ENCODE measurements at regions not wholly inside any gene's neighbourhood (a gene's known extent, or its start where the extent isn't known, plus 50 kb on each side); places are given as distances from the start of the nearest gene placed in this dataset.

GRCh38 chr5:67999391-67999790, 216.2 kb upstream of the PIK3R1 start:
- TF ChIP-seq CTCF (IDR thresholded peaks at IDR 0.05; ENCODE audit: poor library complexity) = no peak
- no peak for TF ChIP-seq EZH2 (IDR thresholded peaks at IDR 0.05; ENCODE audit: borderline replicate concordance)

All from hepatocyte (in vitro differentiated cells).